DMS114 treated with DMSO at 0.1 percent for 48 hours (cell line): ENCODE measurements at regions not wholly inside any gene's neighbourhood (a gene's known extent, or its start where the extent isn't known, plus 50 kb on each side); places are given as distances from the start of the nearest gene placed in this dataset.

Experiments
- DNase-seq: peaks from one replicate; lab custom pipeline; 2025; ENCODE audit not compliant: unreplicated experiment; lab: John Stamatoyannopoulos, UW

DNA sequence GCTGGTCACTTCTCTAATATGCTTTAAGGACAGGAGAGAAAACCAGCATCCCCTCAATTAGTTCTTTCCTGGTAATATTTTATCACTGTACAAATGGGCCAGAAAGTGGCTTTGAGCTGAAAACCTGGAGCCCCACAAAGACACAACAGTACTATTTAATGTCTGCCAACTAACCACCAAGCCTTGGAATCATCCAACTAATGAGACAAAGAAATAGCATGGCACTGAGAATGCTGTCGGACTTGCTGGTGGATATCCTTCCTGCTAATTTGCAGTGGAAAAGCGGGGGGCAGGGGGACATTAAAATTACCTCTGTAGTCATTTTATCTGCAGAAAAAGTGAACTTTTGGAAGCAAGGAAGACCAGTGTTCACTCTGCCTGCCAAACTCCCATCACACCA is 288.5 kb downstream of the KBTBD8 start:
- no peak for DNase-seq

DNA sequence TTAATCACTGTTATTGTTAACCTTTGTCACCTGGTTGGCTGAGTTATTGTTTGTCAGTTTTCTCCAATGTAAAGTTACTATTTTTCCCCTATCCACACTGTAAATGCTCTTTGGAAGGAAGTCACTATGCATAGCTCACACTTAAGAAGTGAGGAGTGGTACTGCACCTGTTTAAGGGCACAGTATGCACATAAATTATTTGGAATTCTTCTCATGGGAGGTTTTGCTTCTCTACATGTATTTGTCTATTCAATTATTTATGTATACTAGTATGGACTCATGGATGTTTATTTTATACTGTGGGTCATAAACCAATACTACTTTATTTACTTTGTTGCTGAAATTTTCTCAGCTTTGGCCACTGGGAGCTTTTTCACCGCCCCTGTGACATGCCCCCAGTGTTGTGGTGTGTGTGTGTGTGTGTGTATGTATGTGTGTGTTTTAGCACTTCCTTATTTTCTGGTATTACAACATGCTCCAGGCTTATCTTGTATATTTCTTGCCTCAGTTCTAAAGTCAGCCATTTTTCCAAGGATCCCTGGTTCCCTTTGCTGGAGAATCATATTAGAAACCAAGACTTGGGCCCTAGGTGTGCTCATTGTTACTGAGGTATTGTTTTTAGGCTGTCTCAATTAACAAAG is 290.5 kb downstream of the KBTBD8 start:
- DNase-seq, result no peak

GRCh38 chr3:67289626-67290025 is 291.5 kb downstream of the KBTBD8 start:
- DNase-seq, result no peak

DNA sequence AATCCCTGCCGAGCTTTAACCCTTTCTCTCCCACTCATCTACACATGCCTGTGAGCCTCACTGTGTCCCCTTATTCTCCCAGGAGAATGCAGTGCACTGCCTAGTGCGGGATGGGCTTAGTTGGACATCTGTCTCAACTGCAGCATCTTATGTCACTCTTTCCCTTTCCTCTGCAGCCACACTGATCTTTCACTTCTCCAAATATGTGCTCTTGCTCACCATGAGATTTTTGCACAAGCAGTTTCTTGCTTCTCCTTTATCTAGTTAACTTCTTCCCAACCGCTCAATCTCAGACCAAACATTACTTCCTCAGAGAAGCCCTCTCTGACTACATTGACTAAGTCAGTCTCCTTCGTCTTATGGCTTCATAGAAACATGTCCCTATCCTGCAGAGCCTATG is 292.3 kb downstream of the KBTBD8 start:
- DNase-seq, result no peak

GRCh38 chr3:67291287-67292252 is 293.5 kb downstream of the KBTBD8 start:
- DNase-seq, result no peak

GRCh38 chr3:67292356-67293121 is 294.4 kb downstream of the KBTBD8 start:
- DNase-seq, result no peak

DNA sequence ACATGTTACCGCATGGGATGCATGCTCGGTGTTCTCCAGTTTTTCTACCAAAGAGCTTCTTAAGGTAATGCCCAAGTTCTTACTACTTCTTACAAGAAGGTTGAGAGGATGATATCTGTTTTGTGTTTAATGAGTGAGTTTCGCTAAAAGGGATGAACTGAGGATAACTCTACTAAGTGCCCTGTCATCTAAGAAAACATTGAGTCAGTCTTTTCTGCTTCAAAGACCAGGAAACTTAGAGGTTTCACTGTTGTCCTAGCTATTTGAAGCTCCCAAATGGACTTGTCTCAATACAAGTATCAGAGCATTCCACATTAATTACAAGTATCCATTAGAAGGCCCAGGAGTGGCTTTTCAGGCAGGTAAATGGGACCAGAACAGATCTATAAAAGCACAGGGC is 296.2 kb downstream of the KBTBD8 start:
- DNase-seq, result no peak

DNA sequence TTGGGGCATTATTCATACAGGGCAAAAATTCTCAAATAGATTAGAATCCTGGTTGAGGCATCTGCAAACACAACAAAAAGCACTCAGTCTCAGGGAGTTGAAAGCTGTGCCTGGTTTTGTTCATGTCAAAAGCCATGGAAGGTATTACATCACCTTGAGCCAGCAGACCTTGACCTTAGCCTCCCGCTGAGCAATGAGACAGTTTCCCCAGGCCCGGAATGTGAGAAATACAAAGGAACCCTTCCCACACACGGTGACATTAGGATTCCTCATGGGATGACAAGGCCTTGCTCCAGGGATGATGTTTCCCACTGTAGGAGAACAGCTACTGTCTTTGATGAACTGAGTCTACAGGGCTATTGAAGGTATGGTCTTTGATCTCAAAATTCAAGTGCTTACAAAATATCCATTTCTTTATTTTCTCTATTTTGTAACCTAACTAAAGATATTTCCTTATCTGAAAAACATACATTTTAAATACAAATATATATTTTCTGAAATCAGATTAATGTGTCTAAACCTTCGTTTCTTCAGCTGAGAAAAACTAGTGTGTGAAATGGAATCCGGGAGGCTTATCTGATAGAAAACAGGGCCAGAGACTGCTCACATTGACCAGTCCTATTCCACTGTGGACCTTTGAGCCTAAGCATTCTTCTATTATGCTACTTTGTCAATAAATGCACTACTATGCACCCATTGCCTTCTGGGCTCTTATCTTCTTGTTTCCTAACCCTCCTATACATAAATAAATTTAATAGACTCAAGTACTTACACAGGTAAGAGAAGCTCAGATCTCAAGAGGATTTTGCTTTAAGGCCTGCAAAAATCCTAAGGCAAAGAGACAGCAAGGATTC is 298.2 kb downstream of the KBTBD8 start:
- no peak for DNase-seq

- no peak for DNase-seq
These were observed 299.8 kb downstream of the KBTBD8 start for GRCh38 chr3:67297715-67298475.

- DNase-seq, result no peak
These were observed 303.4 kb downstream of the KBTBD8 start for GRCh38 chr3:67301556-67301955.

- DNase-seq, result no peak
These were observed 304.4 kb downstream of the KBTBD8 start for GRCh38 chr3:67302489-67302888.

GRCh38 chr3:67305160-67305559 is 307.1 kb downstream of the KBTBD8 start:
- DNase-seq, result no peak

- no peak for DNase-seq
These were observed 307.8 kb downstream of the KBTBD8 start for GRCh38 chr3:67305922-67306321.

DNA sequence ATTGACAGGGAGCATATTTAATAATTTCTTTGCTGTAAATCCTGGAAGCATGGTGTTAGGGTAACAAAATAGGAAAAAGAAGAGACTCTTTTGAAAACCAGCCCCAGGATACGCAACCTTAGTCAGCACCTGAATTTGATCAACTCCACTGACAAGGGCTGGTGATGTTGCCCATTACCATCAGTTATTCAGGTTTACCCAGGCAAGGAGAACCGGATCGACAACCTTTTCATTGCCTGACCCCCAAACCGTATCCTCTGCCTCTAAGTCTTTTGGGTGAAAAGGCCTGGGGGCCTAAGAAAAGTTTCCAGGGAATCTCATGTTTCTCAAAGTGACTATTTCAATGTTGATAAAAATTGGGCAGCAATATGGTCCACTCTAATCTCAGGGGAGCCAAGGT is 313.3 kb downstream of the KBTBD8 start:
- DNase-seq, result no peak

- no peak for DNase-seq
These were observed 314.0 kb downstream of the KBTBD8 start for GRCh38 chr3:67312155-67312554.

- DNase-seq, result no peak
These were observed 320.1 kb downstream of the KBTBD8 start for GRCh38 chr3:67318162-67318561.

GRCh38 chr3:67324554-67324953 is 326.4 kb downstream of the KBTBD8 start:
- DNase-seq, result no peak
